ENCODE measurements at regions not wholly inside any gene's neighbourhood (a gene's known extent, or its start where the extent isn't known, plus 50 kb on each side); places are given as distances from the start of the nearest gene placed in this dataset.

GRCh38 chr1:82578086-82578726 lies 777.5 kb downstream of the ADGRL2 start:
- no peak for DNase-seq (ENCODE audit: low read depth)

- DNase-seq (ENCODE audit: low read depth) = no peak
Observed at GRCh38 chr1:82567348-82567747, 766.6 kb downstream of the ADGRL2 start.

- DNase-seq (ENCODE audit: low read depth) = peak; percentile 45
Observed at GRCh38 chr1:82565546-82565945, 764.8 kb downstream of the ADGRL2 start.

- DNase-seq (ENCODE audit: low read depth) = peak; percentile 60
Observed at GRCh38 chr1:82565146-82565545, 764.4 kb downstream of the ADGRL2 start.

GRCh38 chr1:82564333-82564732 lies 763.6 kb downstream of the ADGRL2 start:
- DNase-seq (ENCODE audit: low read depth) = no peak

GRCh38 chr1:82562448-82562847 lies 761.7 kb downstream of the ADGRL2 start:
- no peak for DNase-seq (ENCODE audit: low read depth)

- DNase-seq (ENCODE audit: low read depth) = no peak
Observed at GRCh38 chr1:82560566-82560965, 759.8 kb downstream of the ADGRL2 start.

- no peak for DNase-seq (ENCODE audit: low read depth)
Observed at GRCh38 chr1:82555501-82555900, 754.8 kb downstream of the ADGRL2 start.

GRCh38 chr1:82549841-82550240 lies 749.1 kb downstream of the ADGRL2 start:
- no peak for DNase-seq (ENCODE audit: low read depth)

- no peak for DNase-seq (ENCODE audit: low read depth)
Observed at GRCh38 chr1:82542766-82543165, 742.0 kb downstream of the ADGRL2 start.

- DNase-seq (ENCODE audit: low read depth) = no peak
Observed at GRCh38 chr1:82542141-82542540, 741.4 kb downstream of the ADGRL2 start.

- no peak for DNase-seq (ENCODE audit: low read depth)
Observed at GRCh38 chr1:82540006-82540405, 739.3 kb downstream of the ADGRL2 start.

GRCh38 chr1:82538876-82539275 lies 738.1 kb downstream of the ADGRL2 start:
- no peak for DNase-seq (ENCODE audit: low read depth)

- no peak for DNase-seq (ENCODE audit: low read depth)
Observed at GRCh38 chr1:82534996-82535395, 734.3 kb downstream of the ADGRL2 start.

GRCh38 chr1:82525378-82525777 lies 724.6 kb downstream of the ADGRL2 start:
- no peak for DNase-seq (ENCODE audit: low read depth)

GRCh38 chr1:82520611-82521010 lies 719.9 kb downstream of the ADGRL2 start:
- DNase-seq (ENCODE audit: low read depth) = no peak

GRCh38 chr1:82517586-82517985 lies 716.9 kb downstream of the ADGRL2 start:
- DNase-seq (ENCODE audit: low read depth) = no peak

- no peak for DNase-seq (ENCODE audit: low read depth)
Observed at GRCh38 chr1:82515650-82516049, 714.9 kb downstream of the ADGRL2 start.

GRCh38 chr1:82511441-82511840 lies 710.7 kb downstream of the ADGRL2 start:
- no peak for DNase-seq (ENCODE audit: low read depth)

- DNase-seq (ENCODE audit: low read depth) = no peak
Observed at GRCh38 chr1:82510431-82510830, 709.7 kb downstream of the ADGRL2 start.

- DNase-seq (ENCODE audit: low read depth) = no peak
Observed at GRCh38 chr1:82507011-82507410, 706.3 kb downstream of the ADGRL2 start.

GRCh38 chr1:82503822-82504221 lies 703.1 kb downstream of the ADGRL2 start:
- no peak for DNase-seq (ENCODE audit: low read depth)

- no peak for DNase-seq (ENCODE audit: low read depth)
Observed at GRCh38 chr1:82499022-82499421, 698.3 kb downstream of the ADGRL2 start.

- no peak for DNase-seq (ENCODE audit: low read depth)
Observed at GRCh38 chr1:82494117-82494516, 693.4 kb downstream of the ADGRL2 start.

GRCh38 chr1:82492159-82492558 lies 691.4 kb downstream of the ADGRL2 start:
- no peak for DNase-seq (ENCODE audit: low read depth)
